ENCODE measurements at regions not wholly inside any gene's neighbourhood (a gene's known extent, or its start where the extent isn't known, plus 50 kb on each side); places are given as distances from the start of the nearest gene placed in this dataset.
A peak's percentile ranks its signal among the peaks of the same experiment; 100 is the strongest.

GRCh38 chr6:169980826-169981450 lies 229.5 kb downstream of the ERMARD start:
- peak; percentile 26 to 51 for DNase-seq
- Histone ChIP-seq H3K27ac (ENCODE audit: low read depth in 1 of 2, low read length in 2 of 2) (no peak overlapping the region), H3K27me3 (ENCODE audit: control insufficient read depth in 1 of 2, insufficient read depth in 2 of 2, low read length in 1 of 2) (no peaks in the 10 kb centered on the region), H3K4me1 (ENCODE audit: control insufficient read depth in 1 of 2, insufficient read depth in 2 of 2, low read length in 2 of 2) (no peaks in the 10 kb centered on the region), H3K9me3 (ENCODE audit: control insufficient read depth, low read length) (no peaks in the 10 kb centered on the region), H3K4me3 (ENCODE audit: low read length in 2 of 2) (no peak overlapping the region), H3K36me3 (ENCODE audit: control insufficient read depth in 1 of 2, insufficient read depth in 2 of 2, low read length in 1 of 2) (no peaks in the 10 kb centered on the region)
- intact Hi-C loops (cut with DNase I): no loop called here
- ATAC-seq (ENCODE audit: low FRiP score): no peak
- 72 to 77% methylated on average over 14 of the region's 14 CpGs for WGBS, 2 donors

GRCh38 chr6:169979873-169980432 lies 228.5 kb downstream of the ERMARD start:
- intact Hi-C loops (cut with DNase I): no loop called here
- Histone ChIP-seq H3K27me3 (ENCODE audit: control insufficient read depth in 1 of 2, insufficient read depth in 2 of 2, low read length in 1 of 2) (no peaks in the 10 kb centered on the region), H3K27ac (ENCODE audit: low read depth in 1 of 2, low read length in 2 of 2) (no peak overlapping the region), H3K4me1 (ENCODE audit: control insufficient read depth in 1 of 2, insufficient read depth in 2 of 2, low read length in 2 of 2) (no peaks in the 10 kb centered on the region), H3K36me3 (ENCODE audit: control insufficient read depth in 1 of 2, insufficient read depth in 2 of 2, low read length in 1 of 2) (no peaks in the 10 kb centered on the region), H3K9me3 (ENCODE audit: control insufficient read depth, low read length) (no peaks in the 10 kb centered on the region), H3K4me3 (ENCODE audit: low read length in 2 of 2) (no peak overlapping the region)
- WGBS, 2 donors: 72 to 85% methylated on average over 14 of the region's 14 CpGs
- DNase-seq: peak; percentile 24 to 69
- ATAC-seq (ENCODE audit: low FRiP score): no peak

GRCh38 chr6:169978615-169979161 lies 227.3 kb downstream of the ERMARD start:
- intact Hi-C loops (cut with DNase I): no loop called here
- H3K9me3 ChIP-seq (ENCODE audit: control insufficient read depth, low read length): no peaks in the 10 kb centered on the region
- H3K4me1 ChIP-seq (ENCODE audit: control insufficient read depth in 1 of 2, insufficient read depth in 2 of 2, low read length in 2 of 2): no peaks in the 10 kb centered on the region
- no peak overlapping the region for H3K4me3 ChIP-seq (ENCODE audit: low read length in 2 of 2)
- no peaks in the 10 kb centered on the region for H3K27me3 ChIP-seq (ENCODE audit: control insufficient read depth in 1 of 2, insufficient read depth in 2 of 2, low read length in 1 of 2)
- WGBS, 2 donors: 57 to 59% methylated on average over 26 of the region's 26 CpGs
- H3K27ac ChIP-seq (ENCODE audit: low read depth in 1 of 2, low read length in 2 of 2): no peak overlapping the region
- H3K36me3 ChIP-seq (ENCODE audit: control insufficient read depth in 1 of 2, insufficient read depth in 2 of 2, low read length in 1 of 2): no peaks in the 10 kb centered on the region
- DNase-seq: peak; percentile 44 to 74
- no peak for ATAC-seq (ENCODE audit: low FRiP score)

- no peaks in the 10 kb centered on the region for H3K9me3 ChIP-seq (ENCODE audit: control insufficient read depth, low read length)
- ATAC-seq (ENCODE audit: low FRiP score) (no peak), DNase-seq (peak; percentile 38 to 63)
- intact Hi-C loops (cut with DNase I): no loop called here
- H3K4me1 ChIP-seq (ENCODE audit: control insufficient read depth in 1 of 2, insufficient read depth in 2 of 2, low read length in 2 of 2): no peaks in the 10 kb centered on the region
- no peaks in the 10 kb centered on the region for H3K27me3 ChIP-seq (ENCODE audit: control insufficient read depth in 1 of 2, insufficient read depth in 2 of 2, low read length in 1 of 2)
- no peaks in the 10 kb centered on the region for H3K36me3 ChIP-seq (ENCODE audit: control insufficient read depth in 1 of 2, insufficient read depth in 2 of 2, low read length in 1 of 2)
- H3K27ac ChIP-seq (ENCODE audit: low read depth in 1 of 2, low read length in 2 of 2): no peak overlapping the region
- no peak overlapping the region for H3K4me3 ChIP-seq (ENCODE audit: low read length in 2 of 2)
- 86% methylated on average over 28 of the region's 28 CpGs for WGBS, 2 donors
Measured at GRCh38 chr6:169977434-169978265, 226.2 kb downstream of the ERMARD start.

GRCh38 chr6:169976301-169977081 lies 225.1 kb downstream of the ERMARD start:
- H3K4me1 ChIP-seq (ENCODE audit: control insufficient read depth in 1 of 2, insufficient read depth in 2 of 2, low read length in 2 of 2): no peaks in the 10 kb centered on the region
- no peaks in the 10 kb centered on the region for H3K27me3 ChIP-seq (ENCODE audit: control insufficient read depth in 1 of 2, insufficient read depth in 2 of 2, low read length in 1 of 2)
- ATAC-seq (ENCODE audit: low FRiP score) (no peak), DNase-seq (peak; percentile 33 to 69)
- H3K4me3 ChIP-seq (ENCODE audit: low read length in 2 of 2): no peak overlapping the region
- intact Hi-C loops (cut with DNase I): no loop called here
- no peak overlapping the region for H3K27ac ChIP-seq (ENCODE audit: low read depth in 1 of 2, low read length in 2 of 2)
- no peaks in the 10 kb centered on the region for H3K9me3 ChIP-seq (ENCODE audit: control insufficient read depth, low read length)
- WGBS, 2 donors: 75 to 76% methylated on average over 29 to 31 of the region's 31 CpGs
- H3K36me3 ChIP-seq (ENCODE audit: control insufficient read depth in 1 of 2, insufficient read depth in 2 of 2, low read length in 1 of 2): no peaks in the 10 kb centered on the region

- 85 to 93% methylated on average over 10 of the region's 10 CpGs for WGBS, 2 donors
- ATAC-seq (ENCODE audit: low FRiP score) (no peak), DNase-seq (peak; percentile 26 to 55)
- Histone ChIP-seq H3K9me3 (ENCODE audit: control insufficient read depth, low read length) (no peaks in the 10 kb centered on the region), H3K27me3 (ENCODE audit: control insufficient read depth in 1 of 2, insufficient read depth in 2 of 2, low read length in 1 of 2) (no peaks in the 10 kb centered on the region), H3K4me3 (ENCODE audit: low read length in 2 of 2) (no peak overlapping the region), H3K27ac (ENCODE audit: low read depth in 1 of 2, low read length in 2 of 2) (no peak overlapping the region), H3K36me3 (ENCODE audit: control insufficient read depth in 1 of 2, insufficient read depth in 2 of 2, low read length in 1 of 2) (no peaks in the 10 kb centered on the region), H3K4me1 (ENCODE audit: control insufficient read depth in 1 of 2, insufficient read depth in 2 of 2, low read length in 2 of 2) (no peaks in the 10 kb centered on the region)
- intact Hi-C loops (cut with DNase I): no loop called here
Measured at GRCh38 chr6:169975701-169976100, 224.3 kb downstream of the ERMARD start.

GRCh38 chr6:169975286-169975685 lies 223.9 kb downstream of the ERMARD start:
- Histone ChIP-seq H3K4me3 (ENCODE audit: low read length in 2 of 2) (no peak overlapping the region), H3K27me3 (ENCODE audit: control insufficient read depth in 1 of 2, insufficient read depth in 2 of 2, low read length in 1 of 2) (no peaks in the 10 kb centered on the region), H3K36me3 (ENCODE audit: control insufficient read depth in 1 of 2, insufficient read depth in 2 of 2, low read length in 1 of 2) (no peaks in the 10 kb centered on the region), H3K27ac (ENCODE audit: low read depth in 1 of 2, low read length in 2 of 2) (no peak overlapping the region), H3K4me1 (ENCODE audit: control insufficient read depth in 1 of 2, insufficient read depth in 2 of 2, low read length in 2 of 2) (no peaks in the 10 kb centered on the region), H3K9me3 (ENCODE audit: control insufficient read depth, low read length) (no peaks in the 10 kb centered on the region)
- ATAC-seq (ENCODE audit: low FRiP score) (no peak), DNase-seq (peak; percentile 24 to 69)
- intact Hi-C loops (cut with DNase I): no loop called here
- 79 to 85% methylated on average over 14 of the region's 14 CpGs for WGBS, 2 donors

GRCh38 chr6:169974663-169975062 lies 223.2 kb downstream of the ERMARD start:
- H3K27me3 ChIP-seq (ENCODE audit: control insufficient read depth in 1 of 2, insufficient read depth in 2 of 2, low read length in 1 of 2): no peaks in the 10 kb centered on the region
- WGBS, 2 donors: 84 to 88% methylated on average over 8 of the region's 8 CpGs
- ATAC-seq (ENCODE audit: low FRiP score) (no peak), DNase-seq (peak in 1 of 2 donors; percentile 20)
- H3K4me3 ChIP-seq (ENCODE audit: low read length in 2 of 2): no peak overlapping the region
- H3K27ac ChIP-seq (ENCODE audit: low read depth in 1 of 2, low read length in 2 of 2): no peak overlapping the region
- no peaks in the 10 kb centered on the region for H3K4me1 ChIP-seq (ENCODE audit: control insufficient read depth in 1 of 2, insufficient read depth in 2 of 2, low read length in 2 of 2)
- no peaks in the 10 kb centered on the region for H3K9me3 ChIP-seq (ENCODE audit: control insufficient read depth, low read length)
- H3K36me3 ChIP-seq (ENCODE audit: control insufficient read depth in 1 of 2, insufficient read depth in 2 of 2, low read length in 1 of 2): no peaks in the 10 kb centered on the region
- intact Hi-C loops (cut with DNase I): no loop called here
